HepG2 (cell line): ENCODE measurements at regions not wholly inside any gene's neighbourhood (a gene's known extent, or its start where the extent isn't known, plus 50 kb on each side); places are given as distances from the start of the nearest gene placed in this dataset.

Source experiments
- ATAC-seq: fragments of 200-7000 bp; cut with Tn5 transposase; 3 replicates; pipeline ENCODE4 v1.9.1; 2020; ENCODE audit warnings: mild to moderate bottlenecking, moderate library complexity
- BruUV-seq: library from RNA; stranded (reverse); fragments of 400-500 nt; replicated peaks from 2 replicates; lab custom pipeline; 2021; lab: Mats Ljungman, UMichigan
- CTCF ChIA-PET: fragments of 300-600 bp; formaldehyde crosslinking; extraction: SDS; loops from one replicate; lab custom pipeline; 2021; ENCODE audit warnings: low total read pairs, inconsistent platforms, low intra/inter-chr PET ratio; lab: Yijun Ruan, JAX
- POLR2A ChIA-PET: fragments of 350-600 bp; sonication (Branson Sonifier 250); formaldehyde crosslinking; loops from one replicate; lab custom pipeline; 2020; ENCODE audit warnings: antibody characterized with exemption, inconsistent platforms; lab: Yijun Ruan, JAX
- DNase-seq: peaks from one replicate; pipeline ENCODE4 v3.0.0-alpha.2; 2015; ENCODE audit warnings: low spot score
- FAIRE-seq: peaks from 3 replicates; lab custom pipeline; 2011; peaks lifted over from hg19 to GRCh38; lab: Jason Lieb, UNC
- H2AFZ ChIP-seq: one replicate; pipeline ENCODE4 v1.6.1; 2011; ENCODE audit warnings: low read length, inconsistent platforms
- H3K27ac ChIP-seq: fragments of 300-600 bp; 3 replicates; pipeline ENCODE4 v1.8.0; 2011; ENCODE audit warnings: mixed run types, mild to moderate bottlenecking, mixed read lengths, low read length, inconsistent platforms; ENCODE audit not compliant: insufficient read depth; ENCODE audit errors: extremely low read length
- H3K27me3 ChIP-seq, 2 experiments: fragments of 200-600 bp in 1 of 2; 2 replicates in 1 of 2; 3 replicates in 1 of 2; pipeline versions ENCODE4 v1.6.0 to v1.8.0; 2011; ENCODE audit warnings: low read length in 2 of 2, mild to moderate bottlenecking in 2 of 2, moderate library complexity in 2 of 2, inconsistent platforms in 1 of 2; ENCODE audit not compliant: insufficient read depth in 2 of 2, control insufficient read depth in 1 of 2
- H3K36me3 ChIP-seq, 2 experiments: fragments of 200-600 bp in 1 of 2; replicated peaks in 1 of 2; 2 replicates in 1 of 2; 3 replicates in 1 of 2; pipeline versions ENCODE4 v1.5.1 to v1.8.0; 2011; ENCODE audit warnings: low read length in 2 of 2, inconsistent platforms in 1 of 2; ENCODE audit not compliant: insufficient read depth in 2 of 2, control insufficient read depth in 1 of 2
- H3K4me1 ChIP-seq: 2 replicates; pipeline ENCODE4 v1.5.1; 2012; ENCODE audit warnings: low read length, inconsistent platforms; ENCODE audit not compliant: insufficient read depth
- H3K4me2 ChIP-seq: 2 replicates; pipeline ENCODE4 v1.6.0; 2011; ENCODE audit warnings: low read depth, low read length, inconsistent platforms
- H3K4me3 ChIP-seq, 3 experiments: fragments of 200-600 bp in 1 of 3; sonication (generic), shearing (Covaris generic) in 1 of 3; replicated peaks in 1 of 3; 2 replicates each; pipeline ENCODE4 v1.5.1; 2011 to 2016; ENCODE audit warnings: low read length in 3 of 3, inconsistent platforms in 2 of 3, low read depth in 2 of 3, mild to moderate bottlenecking in 2 of 3, control low read depth in 1 of 3, mixed read lengths in 1 of 3; ENCODE audit not compliant: insufficient read depth in 1 of 3
- H3K79me2 ChIP-seq: one replicate; pipeline ENCODE4 v1.6.1; 2011; ENCODE audit warnings: low read length, inconsistent platforms; ENCODE audit not compliant: insufficient read depth
- H3K9ac ChIP-seq: 2 replicates; pipeline ENCODE4 v1.6.0; 2011; ENCODE audit warnings: mild to moderate bottlenecking, low read depth, low read length, inconsistent platforms; ENCODE audit not compliant: insufficient read depth
- H3K9me3 ChIP-seq: 2 replicates; pipeline ENCODE4 v1.5.1; 2012; ENCODE audit warnings: mild to moderate bottlenecking, low read length
- H4K20me1 ChIP-seq: 2 replicates; pipeline ENCODE4 v1.6.0; 2011; ENCODE audit warnings: inconsistent platforms, mild to moderate bottlenecking, low read length, moderate library complexity; ENCODE audit not compliant: insufficient read depth
- CBX2 ChIP-seq, 2 experiments: fragments of 200-600 bp in 1 of 2; sonication (generic); formaldehyde crosslinking in 1 of 2; IDR thresholded peaks; 2 replicates each; pipeline versions ENCODE4 v1.7.0 to v1.8.1; 2018 to 2022; ENCODE audit warnings: low read depth in 2 of 2, low read length in 1 of 2, mild to moderate bottlenecking in 1 of 2, missing genetic modification reagents in 1 of 2
- CEBPB ChIP-seq: IDR thresholded peaks from 2 replicates; pipeline ENCODE4 v1.6.1; 2011; ENCODE audit warnings: low read depth, low read length, improper control_type of control experiment, borderline replicate concordance
- GZF1 ChIP-seq: sonication (generic); formaldehyde crosslinking; IDR thresholded peaks from 2 replicates; pipeline ENCODE4 v1.5.1; 2020; ENCODE audit warnings: mild to moderate bottlenecking, missing genetic modification reagents
- NFYB ChIP-seq: sonication (generic); formaldehyde crosslinking; IDR thresholded peaks from 2 replicates; pipeline ENCODE4 v1.4.0; 2020; ENCODE audit warnings: missing genetic modification reagents
- POLR2G ChIP-seq: fragments of 200-400 bp; formaldehyde crosslinking; IDR thresholded peaks from 2 replicates; pipeline ENCODE4 v1.6.1; 2018; ENCODE audit warnings: mild to moderate bottlenecking, low read depth, low read length, moderate library complexity
- YEATS2 ChIP-seq: sonication (generic); formaldehyde crosslinking; IDR thresholded peaks from 2 replicates; pipeline ENCODE4 v1.4.0; 2020; ENCODE audit warnings: missing genetic modification reagents, borderline replicate concordance
- ZBTB8A ChIP-seq: sonication (generic); formaldehyde crosslinking; IDR thresholded peaks from 2 replicates; pipeline ENCODE4 v1.4.0; 2020; ENCODE audit warnings: mild to moderate bottlenecking, low read depth, missing genetic modification reagents, borderline replicate concordance
- ZFP36L2 ChIP-seq: sonication (generic); formaldehyde crosslinking; IDR thresholded peaks from 2 replicates; pipeline ENCODE4 v1.4.0; 2020; ENCODE audit warnings: missing genetic modification reagents
- ZNF484 ChIP-seq: sonication (generic); formaldehyde crosslinking; IDR thresholded peaks from 2 replicates; pipeline ENCODE4 v1.5.1; 2020; ENCODE audit warnings: mild to moderate bottlenecking, low read depth, missing genetic modification reagents, borderline replicate concordance
- ZNF510 ChIP-seq: sonication (generic); formaldehyde crosslinking; IDR thresholded peaks from 2 replicates; pipeline ENCODE4 v1.4.0; 2020; ENCODE audit warnings: low read depth, mild to moderate bottlenecking, missing genetic modification reagents
- ZNF562 ChIP-seq: sonication (generic); formaldehyde crosslinking; IDR thresholded peaks from 2 replicates; pipeline ENCODE4 v1.8.0; 2022; ENCODE audit warnings: missing genetic modification reagents, borderline replicate concordance
- ZNF839 ChIP-seq: sonication (generic); formaldehyde crosslinking; IDR thresholded peaks from 2 replicates; pipeline ENCODE4 v1.4.0; 2020; ENCODE audit warnings: missing genetic modification reagents, mild to moderate bottlenecking, borderline replicate concordance
- WGBS: methylation state at CpG from one replicate; pipeline ENCODE4 v1.1.6; 2017; ENCODE audit warnings: low lambda C conversion rate; 5-methylcytosine and 5-hydroxymethylcytosine counted together
- in situ Hi-C: cut with HindIII; loops from 2 replicates; pipeline ENCODE4 v1.10.0; 2017; ENCODE audit warnings: low pct_unique_long_range_greater_than_20kb; ENCODE audit not compliant: extremely low pct_ligation_motif_present
- intact Hi-C: fragments of 100-400 bp; cut with micrococcal nuclease; formaldehyde crosslinking; loops from one replicate; pipeline ENCODE4 v1.10.0; 2022; ENCODE audit not compliant: unreplicated experiment
- TF ChIP-seq, protein P1 (sequence below): sonication (generic); formaldehyde crosslinking; IDR thresholded peaks from 2 replicates; pipeline ENCODE4 v1.4.0; 2020; ENCODE audit warnings: mild to moderate bottlenecking, missing genetic modification reagents
- TF ChIP-seq, protein P2 (sequence below): sonication (generic); formaldehyde crosslinking; IDR thresholded peaks from 2 replicates; pipeline ENCODE4 v1.4.0; 2020; ENCODE audit warnings: missing genetic modification reagents
- TF ChIP-seq, protein P3 (sequence below): fragments of 450-650 bp; IDR thresholded peaks from 2 replicates; pipeline ENCODE4 v1.6.1; 2017

DNA sequence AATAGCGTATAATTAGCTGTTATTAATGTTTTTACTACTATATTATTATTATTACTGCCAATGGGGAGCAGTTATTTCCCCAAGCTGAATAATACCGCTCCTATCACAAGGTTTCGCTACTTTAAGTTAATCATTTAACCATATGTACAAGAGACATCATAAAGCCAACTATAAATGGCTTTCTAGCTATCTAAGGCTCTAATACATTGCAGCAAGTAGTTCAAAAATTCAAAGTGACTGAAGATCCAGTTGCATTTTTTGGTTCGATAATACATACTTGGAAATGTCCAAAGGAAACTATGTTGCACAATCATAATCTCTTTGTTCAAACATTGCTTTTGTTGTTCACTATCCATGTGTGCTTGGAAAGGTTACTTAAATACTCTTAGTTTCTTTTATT is 952.0 kb upstream of the MBL2 start:
- WGBS: 9% methylated on average over 4 of the region's 4 CpGs
- intact Hi-C loops: no loop called here
- no peak overlapping the region for H3K27ac ChIP-seq
- H3K4me3 ChIP-seq: no peak overlapping the region
- ATAC-seq (no peak), DNase-seq (no peak), FAIRE-seq (no peak)
- CTCF ChIA-PET: no interaction called here
- in situ Hi-C loops: no loop called here
- H3K4me1 ChIP-seq: no peaks in the 10 kb centered on the region
- BruUV-seq: no TSS peak
- no peak overlapping the region for H3K9ac ChIP-seq
- no peaks in the 10 kb centered on the region for H4K20me1 ChIP-seq
- H3K4me2 ChIP-seq: no peak overlapping the region
- TF ChIP-seq GZF1 (no peak), CEBPB (peak; percentile 71; the same call in 1 of the 2 replicates)
- no peak overlapping the region for H2AFZ ChIP-seq
- POLR2A ChIA-PET: no interaction called here
- no peaks in the 10 kb centered on the region for H3K79me2 ChIP-seq
- no peaks in the 10 kb centered on the region for H3K9me3 ChIP-seq
- H3K36me3 ChIP-seq: no peaks in the 10 kb centered on the region
- no peaks in the 10 kb centered on the region for H3K27me3 ChIP-seq

DNA sequence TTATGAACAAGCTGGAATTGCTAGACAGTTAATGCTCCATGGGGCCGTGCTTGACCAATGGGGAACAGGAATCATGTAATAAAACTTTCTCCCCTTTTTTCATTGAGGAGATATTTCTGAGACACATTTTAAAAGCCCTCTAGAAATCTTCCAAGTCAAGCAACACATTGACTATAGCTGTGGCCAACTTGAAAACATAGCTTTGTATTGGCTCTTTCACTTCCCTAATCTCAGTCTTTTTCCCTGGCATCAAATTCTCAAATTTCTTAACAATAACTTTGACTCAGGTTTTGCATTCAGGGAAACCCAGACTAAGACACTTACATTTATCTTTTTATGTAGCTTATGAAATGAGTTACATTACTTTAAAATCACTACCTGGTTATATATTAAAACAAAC is 947.1 kb upstream of the MBL2 start:
- Histone ChIP-seq H4K20me1 (no peaks in the 10 kb centered on the region), H3K4me2 (no peak overlapping the region)
- TF ChIP-seq, protein P1, sequence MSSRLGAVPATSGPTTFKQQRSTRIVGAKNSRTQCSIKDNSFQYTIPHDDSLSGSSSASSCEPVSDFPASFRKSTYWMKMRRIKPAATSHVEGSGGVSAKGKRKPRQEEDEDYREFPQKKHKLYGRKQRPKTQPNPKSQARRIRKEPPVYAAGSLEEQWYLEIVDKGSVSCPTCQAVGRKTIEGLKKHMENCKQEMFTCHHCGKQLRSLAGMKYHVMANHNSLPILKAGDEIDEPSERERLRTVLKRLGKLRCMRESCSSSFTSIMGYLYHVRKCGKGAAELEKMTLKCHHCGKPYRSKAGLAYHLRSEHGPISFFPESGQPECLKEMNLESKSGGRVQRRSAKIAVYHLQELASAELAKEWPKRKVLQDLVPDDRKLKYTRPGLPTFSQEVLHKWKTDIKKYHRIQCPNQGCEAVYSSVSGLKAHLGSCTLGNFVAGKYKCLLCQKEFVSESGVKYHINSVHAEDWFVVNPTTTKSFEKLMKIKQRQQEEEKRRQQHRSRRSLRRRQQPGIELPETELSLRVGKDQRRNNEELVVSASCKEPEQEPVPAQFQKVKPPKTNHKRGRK (CRISPR knock-in tag): no peak
- TF ChIP-seq ZNF839 (CRISPR knock-in tag) (no peak), ZFP36L2 (CRISPR knock-in tag) (no peak), ZNF562 (CRISPR knock-in tag) (no peak), POLR2G (no peak), YEATS2 (CRISPR knock-in tag) (no peak), ZNF510 (CRISPR knock-in tag) (no peak), ZBTB8A (CRISPR knock-in tag) (no peak), CBX2 (IDR thresholded peaks at IDR 0.05; ENCODE audit: low read depth, low read length) (no peak), CBX2 (CRISPR knock-in tag; IDR thresholded peaks at IDR 0.05; ENCODE audit: low read depth) (no peak), NFYB (CRISPR knock-in tag) (no peak), ZNF484 (CRISPR knock-in tag) (no peak)
- TF ChIP-seq, protein P2, sequence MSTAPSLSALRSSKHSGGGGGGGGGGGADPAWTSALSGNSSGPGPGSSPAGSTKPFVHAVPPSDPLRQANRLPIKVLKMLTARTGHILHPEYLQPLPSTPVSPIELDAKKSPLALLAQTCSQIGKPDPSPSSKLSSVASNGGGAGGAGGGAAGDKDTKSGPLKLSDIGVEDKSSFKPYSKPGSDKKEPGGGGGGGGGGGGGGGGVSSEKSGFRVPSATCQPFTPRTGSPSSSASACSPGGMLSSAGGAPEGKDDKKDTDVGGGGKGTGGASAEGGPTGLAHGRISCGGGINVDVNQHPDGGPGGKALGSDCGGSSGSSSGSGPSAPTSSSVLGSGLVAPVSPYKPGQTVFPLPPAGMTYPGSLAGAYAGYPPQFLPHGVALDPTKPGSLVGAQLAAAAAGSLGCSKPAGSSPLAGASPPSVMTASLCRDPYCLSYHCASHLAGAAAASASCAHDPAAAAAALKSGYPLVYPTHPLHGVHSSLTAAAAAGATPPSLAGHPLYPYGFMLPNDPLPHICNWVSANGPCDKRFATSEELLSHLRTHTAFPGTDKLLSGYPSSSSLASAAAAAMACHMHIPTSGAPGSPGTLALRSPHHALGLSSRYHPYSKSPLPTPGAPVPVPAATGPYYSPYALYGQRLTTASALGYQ (CRISPR knock-in tag): no peak
- TF ChIP-seq, protein P3, sequence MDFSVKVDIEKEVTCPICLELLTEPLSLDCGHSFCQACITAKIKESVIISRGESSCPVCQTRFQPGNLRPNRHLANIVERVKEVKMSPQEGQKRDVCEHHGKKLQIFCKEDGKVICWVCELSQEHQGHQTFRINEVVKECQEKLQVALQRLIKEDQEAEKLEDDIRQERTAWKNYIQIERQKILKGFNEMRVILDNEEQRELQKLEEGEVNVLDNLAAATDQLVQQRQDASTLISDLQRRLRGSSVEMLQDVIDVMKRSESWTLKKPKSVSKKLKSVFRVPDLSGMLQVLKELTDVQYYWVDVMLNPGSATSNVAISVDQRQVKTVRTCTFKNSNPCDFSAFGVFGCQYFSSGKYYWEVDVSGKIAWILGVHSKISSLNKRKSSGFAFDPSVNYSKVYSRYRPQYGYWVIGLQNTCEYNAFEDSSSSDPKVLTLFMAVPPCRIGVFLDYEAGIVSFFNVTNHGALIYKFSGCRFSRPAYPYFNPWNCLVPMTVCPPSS: no peak
- TF ChIP-seq, all 625 proteins: peak for 0
- no peak for FAIRE-seq
- Histone ChIP-seq H3K4me1 (no peaks in the 10 kb centered on the region), H3K27ac (no peak overlapping the region), H2AFZ (no peak overlapping the region), H3K9me3 (no peaks in the 10 kb centered on the region), H3K9ac (no peak overlapping the region), H3K79me2 (no peaks in the 10 kb centered on the region), H3K27me3 (no peaks in the 10 kb centered on the region), H3K36me3 (no peaks in the 10 kb centered on the region), H3K4me3 (no peak overlapping the region)
- intact Hi-C loops (no loop called here), in situ Hi-C loops (no loop called here)
- no TSS peak for BruUV-seq
- 0% methylated on average over 1 of the region's 1 CpG for WGBS
- CTCF ChIA-PET: no interaction called here
- POLR2A ChIA-PET: no interaction called here
- no peak for DNase-seq
- ATAC-seq: no peak
